Lower lobe of right lung (tissue), 2 donors: ENCODE measurements at regions not wholly inside any gene's neighbourhood (a gene's known extent, or its start where the extent isn't known, plus 50 kb on each side); places are given as distances from the start of the nearest gene placed in this dataset.

Experiments used
- ATAC-seq, 2 donors: fragments of 200-7000 bp; cut with Tn5 transposase; one replicate each; pipeline ENCODE4 v1.9.1; 2020 to 2022; ENCODE audit warnings: mild to moderate bottlenecking in 2 of 2, moderate library complexity in 2 of 2
- DNase-seq: peaks from one replicate; pipeline ENCODE4 v3.0.0-alpha.2; 2020
- H3K27ac ChIP-seq: fragments of 200-600 bp; one replicate; pipeline ENCODE4 v1.8.0; 2022
- H3K27me3 ChIP-seq: fragments of 200-600 bp; one replicate; pipeline ENCODE4 v1.8.0; 2022; ENCODE audit warnings: low read depth
- H3K36me3 ChIP-seq: fragments of 200-600 bp; one replicate; pipeline ENCODE4 v1.8.0; 2022; ENCODE audit warnings: mild to moderate bottlenecking
- H3K4me1 ChIP-seq: fragments of 200-600 bp; one replicate; pipeline ENCODE4 v1.8.0; 2022
- H3K4me3 ChIP-seq: fragments of 200-600 bp; one replicate; pipeline ENCODE4 v1.8.0; 2022; ENCODE audit warnings: mild to moderate bottlenecking
- H3K9me3 ChIP-seq: fragments of 200-600 bp; one replicate; pipeline ENCODE4 v1.8.0; 2022
- CTCF ChIP-seq: fragments of 200-600 bp; IDR thresholded peaks from one replicate; pipeline ENCODE4 v1.8.0; 2022; ENCODE audit warnings: antibody characterized with exemption, mild to moderate bottlenecking
- intact Hi-C: fragments of 100-400 bp; cut with DNase I; formaldehyde crosslinking; loops from one replicate; pipeline ENCODE4 v1.11.0; 2022
- donor health status: DM: no; HTN: yes; CAD: no; lungs with severe emphysema.

- H3K4me1 ChIP-seq: no peaks in the 10 kb centered on the region
- no peaks in the 10 kb centered on the region for H3K27me3 ChIP-seq
- no peak for TF ChIP-seq CTCF
- H3K4me3 ChIP-seq: no peak overlapping the region
- DNase-seq (no peak), ATAC-seq (no peak)
- no peaks in the 10 kb centered on the region for H3K9me3 ChIP-seq
- H3K27ac ChIP-seq: no peak overlapping the region
- intact Hi-C loops: no loop called here
- H3K36me3 ChIP-seq: no peaks in the 10 kb centered on the region
Observed at GRCh38 chr1:232269988-232270387, 359.9 kb downstream of the SIPA1L2 start.

GRCh38 chr1:232267837-232268598, 361.9 kb downstream of the SIPA1L2 start:
- intact Hi-C loops: no loop called here
- no peaks in the 10 kb centered on the region for H3K4me1 ChIP-seq
- DNase-seq: no peak
- no peaks in the 10 kb centered on the region for H3K9me3 ChIP-seq
- no peaks in the 10 kb centered on the region for H3K27me3 ChIP-seq
- TF ChIP-seq CTCF: no peak
- no peak overlapping the region for H3K4me3 ChIP-seq
- H3K36me3 ChIP-seq: no peaks in the 10 kb centered on the region
- no peak overlapping the region for H3K27ac ChIP-seq
- ATAC-seq: no peak

- intact Hi-C loops: no loop called here
- Histone ChIP-seq H3K4me3 (no peak overlapping the region), H3K4me1 (no peaks in the 10 kb centered on the region), H3K27ac (no peak overlapping the region), H3K9me3 (no peaks in the 10 kb centered on the region), H3K27me3 (no peaks in the 10 kb centered on the region), H3K36me3 (no peaks in the 10 kb centered on the region)
- DNase-seq (no peak), ATAC-seq (no peak)
- no peak for TF ChIP-seq CTCF
Observed at GRCh38 chr1:232267092-232267836, 362.7 kb downstream of the SIPA1L2 start.

- no peak for DNase-seq
- no peak for ATAC-seq
- H3K4me1 ChIP-seq: no peaks in the 10 kb centered on the region
- intact Hi-C loops: no loop called here
- no peaks in the 10 kb centered on the region for H3K9me3 ChIP-seq
- H3K27ac ChIP-seq: no peak overlapping the region
- TF ChIP-seq CTCF: no peak
- H3K36me3 ChIP-seq: no peaks in the 10 kb centered on the region
- H3K4me3 ChIP-seq: no peak overlapping the region
- H3K27me3 ChIP-seq: peaks cover 10% of the 10 kb centered on the region
Observed at GRCh38 chr1:232263452-232263851, 366.5 kb downstream of the SIPA1L2 start.

GRCh38 chr1:232262991-232263390, 366.9 kb downstream of the SIPA1L2 start:
- H3K27ac ChIP-seq: no peak overlapping the region
- TF ChIP-seq CTCF: no peak
- intact Hi-C loops: no loop called here
- H3K27me3 ChIP-seq: peaks cover 10% of the 10 kb centered on the region
- H3K9me3 ChIP-seq: no peaks in the 10 kb centered on the region
- ATAC-seq: no peak
- no peak overlapping the region for H3K4me3 ChIP-seq
- no peak for DNase-seq
- no peaks in the 10 kb centered on the region for H3K4me1 ChIP-seq
- no peaks in the 10 kb centered on the region for H3K36me3 ChIP-seq
